Endothelial cell of umbilical vein (primary cell): ENCODE measurements at regions not wholly inside any gene's neighbourhood (a gene's known extent, or its start where the extent isn't known, plus 50 kb on each side); places are given as distances from the start of the nearest gene placed in this dataset.

ENCODE experiments used
- EZH2 ChIP-seq: IDR thresholded peaks from 2 replicates; pipeline ENCODE4 v1.6.1; 2012; ENCODE audit warnings: borderline replicate concordance, low read depth, mild to moderate bottlenecking, moderate library complexity, low read length, inconsistent platforms; ENCODE audit not compliant: severe bottlenecking
- FOS ChIP-seq: IDR thresholded peaks from 2 replicates; pipeline ENCODE4 v1.6.1; 2011; ENCODE audit warnings: mild to moderate bottlenecking, low read length, moderate library complexity, borderline replicate concordance; ENCODE audit not compliant: insufficient read depth
- GATA2 ChIP-seq: IDR thresholded peaks from 2 replicates; pipeline ENCODE4 v1.7.0; 2011; ENCODE audit warnings: low read depth, mild to moderate bottlenecking, moderate library complexity, mixed read lengths, low read length; ENCODE audit not compliant: insufficient read length, insufficient read depth
- MAX ChIP-seq: IDR thresholded peaks from 2 replicates; pipeline ENCODE4 v1.6.1; 2011; ENCODE audit not compliant: insufficient read depth, insufficient read length
- MYC ChIP-seq: IDR thresholded peaks from one replicate; pipeline ENCODE4 v1.6.1; 2011; ENCODE audit warnings: mild to moderate bottlenecking, low read depth, low read length
- POLR2A ChIP-seq: IDR thresholded peaks from 2 replicates; pipeline ENCODE4 v1.6.1; 2012; ENCODE audit warnings: low read depth, mild to moderate bottlenecking, control low read depth, low read length
- POLR2AphosphoS5 ChIP-seq: IDR thresholded peaks from 2 replicates; pipeline ENCODE4 v1.6.1; 2012; ENCODE audit warnings: low read depth, mild to moderate bottlenecking, control low read depth, low read length, moderate library complexity; ENCODE audit not compliant: insufficient read depth
- TF ChIP-seq, protein P1 (sequence below), 2 donors: IDR thresholded peaks; 1 replicate in 1 of 2; 2 replicates in 1 of 2; pipeline ENCODE4 v1.5.1; 2011; ENCODE audit warnings: low read length in 2 of 2, mild to moderate bottlenecking in 2 of 2, moderate library complexity in 2 of 2, control low read depth in 1 of 2, inconsistent platforms in 1 of 2, low read depth in 1 of 2; ENCODE audit not compliant: insufficient read depth in 1 of 2; ENCODE audit errors: extremely low read depth in 1 of 2

GRCh38 chr16:64356267-64356666, 765.6 kb downstream of the CDH11 start:
- TF ChIP-seq FOS (no peak), POLR2A (no peak), GATA2 (no peak), POLR2AphosphoS5 (no peak), MYC (no peak), EZH2 (no peak), MAX (no peak)
- TF ChIP-seq, protein P1, sequence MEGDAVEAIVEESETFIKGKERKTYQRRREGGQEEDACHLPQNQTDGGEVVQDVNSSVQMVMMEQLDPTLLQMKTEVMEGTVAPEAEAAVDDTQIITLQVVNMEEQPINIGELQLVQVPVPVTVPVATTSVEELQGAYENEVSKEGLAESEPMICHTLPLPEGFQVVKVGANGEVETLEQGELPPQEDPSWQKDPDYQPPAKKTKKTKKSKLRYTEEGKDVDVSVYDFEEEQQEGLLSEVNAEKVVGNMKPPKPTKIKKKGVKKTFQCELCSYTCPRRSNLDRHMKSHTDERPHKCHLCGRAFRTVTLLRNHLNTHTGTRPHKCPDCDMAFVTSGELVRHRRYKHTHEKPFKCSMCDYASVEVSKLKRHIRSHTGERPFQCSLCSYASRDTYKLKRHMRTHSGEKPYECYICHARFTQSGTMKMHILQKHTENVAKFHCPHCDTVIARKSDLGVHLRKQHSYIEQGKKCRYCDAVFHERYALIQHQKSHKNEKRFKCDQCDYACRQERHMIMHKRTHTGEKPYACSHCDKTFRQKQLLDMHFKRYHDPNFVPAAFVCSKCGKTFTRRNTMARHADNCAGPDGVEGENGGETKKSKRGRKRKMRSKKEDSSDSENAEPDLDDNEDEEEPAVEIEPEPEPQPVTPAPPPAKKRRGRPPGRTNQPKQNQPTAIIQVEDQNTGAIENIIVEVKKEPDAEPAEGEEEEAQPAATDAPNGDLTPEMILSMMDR (IDR thresholded peaks at IDR 0.05; ENCODE audit: extremely low read depth in 1 of 2, insufficient read depth in 1 of 2, low read depth in 1 of 2, low read length in 2 of 2) = no peak
